ENCODE measurements at regions not wholly inside any gene's neighbourhood (a gene's known extent, or its start where the extent isn't known, plus 50 kb on each side); places are given as distances from the start of the nearest gene placed in this dataset.
"Not testable (repeated sequence)": the region's sequence is repeated elsewhere in the genome, so short reads cannot be mapped to it uniquely, and the experiment has no call there.

DNA sequence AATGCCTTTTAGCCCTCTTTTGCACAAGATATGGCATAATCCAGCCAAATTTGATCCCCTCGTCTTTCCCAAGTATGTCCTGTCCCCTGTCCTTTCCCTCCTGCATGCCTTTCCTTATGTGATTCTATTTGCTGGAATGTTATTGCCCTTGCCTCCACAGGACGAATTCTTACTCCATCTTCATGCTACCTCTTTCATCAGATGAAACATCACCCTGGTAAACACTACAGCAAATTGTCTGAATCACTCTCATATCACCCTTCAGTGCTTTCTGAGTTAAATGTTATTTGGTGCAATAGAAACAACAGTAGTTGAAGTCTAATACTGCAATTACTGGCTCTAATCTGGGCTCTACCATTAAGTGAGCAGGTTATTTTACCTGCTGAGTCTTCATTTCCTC, 52.2 kb upstream of the FAT1 start:
- DNase-seq: no peak

DNA sequence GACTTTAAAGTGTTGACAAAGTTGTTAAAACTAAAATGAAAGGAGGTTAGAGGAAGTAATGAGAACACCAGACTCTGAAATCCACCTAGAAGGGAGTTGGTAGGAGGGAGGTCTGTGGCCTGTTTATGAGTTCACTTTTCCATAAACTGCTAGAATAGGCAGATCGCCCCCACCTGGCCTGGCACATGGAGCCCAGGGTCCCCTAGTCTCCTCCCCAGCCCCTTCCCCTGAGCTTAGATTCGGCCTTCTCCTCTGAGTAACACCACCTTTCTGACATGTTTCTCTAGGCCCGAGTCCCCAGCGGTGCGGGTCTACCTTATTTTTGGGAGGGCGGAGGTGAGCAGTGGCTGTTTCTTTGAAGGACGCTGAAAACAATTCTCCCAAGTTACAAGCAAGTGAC, 54.5 kb upstream of the FAT1 start:
- DNase-seq: no peak

DNA sequence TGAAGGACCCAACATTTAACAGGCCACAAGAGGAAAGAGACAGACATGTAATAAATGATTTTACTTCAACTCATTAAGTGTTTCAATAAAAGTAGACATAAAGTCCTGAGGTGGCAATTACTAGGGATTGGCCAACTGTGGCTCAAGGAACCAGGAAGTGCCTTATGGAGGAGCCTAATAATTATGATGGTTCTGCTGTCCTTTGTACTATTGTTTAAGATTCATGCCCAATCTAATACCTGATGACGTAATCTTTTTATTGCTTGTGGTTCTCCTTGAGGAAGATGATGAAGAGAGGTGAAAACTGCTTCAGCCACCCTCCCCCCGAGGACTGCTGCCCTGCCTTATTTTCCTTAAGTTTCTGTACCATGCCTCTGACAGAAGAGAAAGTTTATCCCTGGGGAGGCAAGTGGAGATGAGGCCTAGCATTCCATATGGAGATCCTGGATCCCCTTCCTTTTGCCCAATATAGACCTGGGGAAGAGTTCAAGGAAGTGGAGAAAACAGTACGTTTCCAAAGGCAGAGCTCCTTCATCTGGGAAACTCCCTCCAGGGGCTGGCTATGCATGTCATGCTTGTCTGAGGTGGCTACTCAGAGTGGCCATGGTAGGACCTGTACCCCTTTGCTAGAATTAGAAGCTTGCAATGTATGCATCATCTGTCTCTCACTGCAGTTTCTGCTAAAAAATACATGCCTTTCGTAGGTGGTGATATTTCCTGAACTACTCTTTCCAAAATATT, 56.8 kb upstream of the FAT1 start:
- DNase-seq: no peak

DNA sequence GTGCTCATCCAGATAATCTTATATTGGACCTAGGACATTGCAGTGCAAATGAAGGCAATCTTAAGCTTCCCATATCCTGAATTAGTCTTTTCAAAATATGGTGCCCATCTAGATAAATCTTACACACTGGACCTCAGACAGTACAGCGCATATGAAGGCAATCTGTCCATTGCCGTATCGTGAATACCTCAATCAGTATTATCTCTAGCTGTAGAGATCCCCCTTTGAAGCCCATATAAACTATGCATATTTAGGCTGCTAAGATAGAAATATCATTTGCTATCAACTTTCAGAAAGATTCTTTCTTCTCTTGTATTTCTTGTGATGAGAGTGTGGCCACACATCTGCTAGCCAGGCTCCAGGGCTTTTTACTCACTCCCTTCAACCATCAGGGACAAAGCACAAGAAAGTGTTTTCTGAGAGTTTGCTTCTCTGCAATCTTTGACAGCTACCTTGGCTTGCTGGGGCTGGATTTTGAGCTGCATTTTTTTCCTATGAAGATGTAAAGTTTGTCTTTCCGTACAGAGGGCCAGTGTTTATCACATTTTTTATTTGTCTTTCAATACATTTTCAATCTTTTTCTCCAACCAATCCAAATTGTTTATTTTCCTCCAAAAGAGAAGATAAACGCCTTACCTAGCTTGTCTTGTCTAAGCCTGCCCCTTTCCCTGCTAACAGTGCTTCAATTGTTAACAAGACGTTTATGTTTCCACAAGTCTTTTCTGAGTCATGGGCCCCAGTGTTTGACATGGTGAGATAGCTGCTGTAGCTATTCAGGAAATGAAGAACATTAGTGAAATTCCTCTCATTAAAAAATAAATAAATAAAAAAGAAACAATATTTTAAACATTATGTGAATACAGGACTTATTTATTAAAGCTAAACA, 57.6 kb upstream of the FAT1 start:
- DNase-seq: peak; percentile 58

DNA sequence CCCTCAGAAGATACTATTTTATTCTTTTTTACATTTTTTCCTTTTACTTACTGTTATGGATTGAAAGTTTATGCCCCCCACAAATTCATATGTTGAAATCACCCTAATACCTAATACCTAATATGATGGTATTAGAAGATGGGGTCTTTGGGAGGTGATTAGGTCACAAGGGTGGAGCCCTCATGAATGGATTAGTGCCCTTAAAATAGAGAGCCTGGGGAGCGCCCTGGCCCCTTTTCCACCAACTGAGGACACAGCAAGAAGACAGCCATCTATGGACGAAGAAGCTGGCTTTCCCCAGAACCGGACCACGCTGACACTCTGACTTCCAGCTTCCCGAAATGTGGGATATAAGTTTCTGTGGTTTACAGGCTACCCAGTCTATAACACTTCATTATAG, 58.6 kb upstream of the FAT1 start:
- no peak for DNase-seq

DNA sequence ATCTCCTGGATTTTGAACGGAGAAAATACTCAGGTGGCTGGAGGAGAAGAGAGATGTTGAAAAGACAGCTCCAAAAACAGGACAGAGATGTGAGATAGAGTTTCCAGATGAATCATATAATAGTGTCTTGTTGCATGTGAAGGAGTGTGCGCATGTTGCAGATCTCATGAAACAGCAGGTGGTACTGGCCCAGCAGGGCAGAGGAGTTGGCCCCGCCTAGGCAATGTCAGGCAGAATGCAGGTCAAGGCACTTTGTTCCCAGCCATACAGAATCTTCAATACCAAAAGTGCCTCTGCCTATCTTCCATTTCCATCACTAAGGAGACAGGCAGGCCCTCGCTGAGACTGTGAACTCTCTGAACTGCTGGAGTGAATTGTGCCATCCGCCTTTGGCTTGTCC, 63.9 kb upstream of the FAT1 start:
- no peak for DNase-seq

DNA sequence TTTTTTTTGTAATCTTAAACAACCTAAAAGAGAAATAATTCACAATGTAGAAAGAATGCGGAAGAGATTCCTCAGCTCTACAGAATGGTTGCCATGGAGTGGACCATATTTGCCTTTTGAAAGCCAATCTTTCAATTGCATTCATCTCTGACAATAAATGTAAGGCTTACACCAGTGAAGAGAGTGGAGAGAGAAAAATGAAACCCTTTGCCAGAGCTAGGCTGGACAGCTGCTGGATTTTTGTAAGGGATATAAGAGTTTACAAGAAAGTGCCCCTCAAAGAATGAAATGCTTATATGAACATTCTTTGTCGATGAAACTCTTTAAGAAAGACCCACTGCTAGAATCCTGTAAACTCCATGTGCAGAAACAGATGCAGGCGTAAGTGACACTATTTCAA, 66.0 kb upstream of the FAT1 start:
- DNase-seq: peak; percentile 53

DNA sequence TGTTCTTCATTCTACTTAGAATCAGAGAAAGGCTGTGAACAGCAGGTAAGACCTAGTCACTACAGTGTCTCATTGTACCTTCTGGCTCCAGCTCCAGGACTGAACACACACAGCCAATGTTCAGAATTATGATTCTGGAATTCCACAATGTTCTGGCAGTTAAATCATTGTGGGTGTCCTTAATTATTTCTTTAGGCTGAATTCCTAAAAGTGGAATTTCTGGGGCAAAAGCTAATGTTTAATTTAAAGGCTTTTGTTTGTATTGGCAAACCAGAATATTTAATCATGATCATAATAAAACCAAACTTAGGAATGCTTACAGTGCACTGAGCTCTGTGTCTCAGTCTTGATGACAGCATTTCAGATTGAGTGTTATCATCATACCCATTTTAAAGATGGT, 67.0 kb upstream of the FAT1 start:
- peak; percentile 56 for DNase-seq

DNA sequence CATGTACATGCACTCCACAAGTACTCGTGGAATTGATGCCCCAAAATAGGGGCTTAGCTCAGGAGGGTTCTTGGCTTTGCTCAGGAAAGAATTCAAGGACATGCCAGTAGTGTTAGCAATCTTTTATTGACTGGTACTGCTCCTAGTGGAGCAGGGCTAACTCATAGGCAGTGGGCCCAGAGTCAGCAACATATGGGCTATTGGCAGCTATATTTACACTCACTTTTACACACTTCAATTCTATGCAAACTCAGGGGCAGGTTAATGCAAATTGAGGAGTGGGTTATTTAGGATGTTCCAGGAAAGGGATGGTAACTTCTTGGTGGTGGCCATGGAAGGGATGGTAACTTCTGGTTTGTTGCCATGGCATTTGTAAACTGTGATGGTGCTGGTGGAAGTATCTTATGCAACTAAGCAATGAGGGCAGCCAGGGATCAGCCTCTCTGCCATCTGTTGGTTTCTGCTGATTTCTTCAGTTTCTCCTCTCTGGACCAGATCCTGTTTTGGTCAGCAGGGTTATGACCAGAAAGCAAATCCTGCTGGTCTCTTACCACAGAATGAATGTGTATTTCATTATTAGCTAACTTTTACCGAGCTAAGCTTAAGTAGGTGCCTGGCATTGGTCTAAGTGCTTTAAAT, 69.2 kb upstream of the FAT1 start:
- no peak for DNase-seq

DNA sequence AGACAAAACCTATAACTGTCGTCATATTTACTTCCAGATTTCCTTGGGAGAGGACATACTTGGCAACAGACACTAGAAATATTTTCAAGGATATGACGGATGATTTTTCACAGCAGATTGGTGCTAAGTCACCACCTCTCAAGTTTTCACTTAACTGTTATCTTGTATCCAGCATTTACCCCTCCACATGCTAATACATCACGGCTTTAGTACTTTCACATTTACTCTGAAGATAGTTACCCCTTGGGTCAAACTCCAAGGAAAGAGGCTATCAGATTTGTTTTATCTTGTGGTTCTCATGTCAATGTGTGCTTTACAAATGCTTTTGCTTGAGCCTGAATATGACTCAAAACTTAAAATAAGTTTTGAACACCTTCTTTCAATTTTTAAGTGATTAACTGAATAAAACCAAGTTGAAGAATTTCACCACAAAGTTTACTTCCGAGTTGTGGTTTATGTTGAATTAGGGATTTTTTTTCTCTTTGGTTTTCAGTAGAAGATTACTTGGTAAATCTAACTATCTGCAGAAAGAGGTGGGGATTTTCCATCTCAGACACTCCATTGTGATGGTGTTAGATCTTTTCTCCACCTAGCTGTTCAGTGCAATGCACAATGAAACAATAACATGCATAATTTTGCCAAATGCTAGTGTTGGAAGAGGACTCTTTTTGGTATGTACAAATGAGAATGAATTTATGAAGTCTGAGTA, 75.4 kb upstream of the FAT1 start:
- peak; percentile 36 for DNase-seq

DNA sequence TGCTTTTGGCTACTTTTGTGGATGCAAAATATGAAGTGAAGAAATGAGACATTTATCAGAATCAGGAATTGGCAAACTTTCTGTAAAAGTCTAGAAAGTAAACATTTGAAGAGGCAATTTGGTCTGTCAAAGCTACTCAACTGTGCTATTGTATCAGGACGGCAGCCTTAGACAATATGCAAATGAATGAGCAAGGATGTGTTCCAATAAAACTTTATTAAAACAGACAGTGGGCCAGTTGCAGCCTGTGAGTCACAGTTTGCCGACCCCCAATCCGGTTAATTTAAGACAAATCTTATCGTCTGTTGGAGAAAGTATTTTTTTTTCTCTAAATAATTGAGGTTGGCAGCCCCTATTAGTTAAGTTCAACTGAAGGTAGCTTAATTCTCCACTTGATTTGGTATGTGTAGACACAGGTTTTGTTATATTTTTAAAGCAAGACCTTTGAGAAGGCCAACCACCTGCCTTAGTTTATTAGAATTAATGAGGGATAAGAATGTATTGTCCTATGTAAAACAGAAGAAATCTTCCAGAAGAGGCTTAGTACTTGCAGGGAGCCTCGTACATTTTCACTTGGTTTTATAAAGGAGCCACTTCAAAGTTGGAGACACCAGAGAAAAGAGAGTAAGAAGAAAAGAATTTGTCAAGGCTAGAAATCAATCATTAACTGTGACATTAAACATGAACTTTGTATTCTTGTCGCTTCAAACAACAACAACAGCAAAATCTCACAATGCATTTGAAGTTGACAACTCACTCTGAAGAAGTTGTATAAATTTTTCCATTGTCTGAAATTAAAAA, 81.6 kb upstream of the FAT1 start:
- DNase-seq: no peak

DNA sequence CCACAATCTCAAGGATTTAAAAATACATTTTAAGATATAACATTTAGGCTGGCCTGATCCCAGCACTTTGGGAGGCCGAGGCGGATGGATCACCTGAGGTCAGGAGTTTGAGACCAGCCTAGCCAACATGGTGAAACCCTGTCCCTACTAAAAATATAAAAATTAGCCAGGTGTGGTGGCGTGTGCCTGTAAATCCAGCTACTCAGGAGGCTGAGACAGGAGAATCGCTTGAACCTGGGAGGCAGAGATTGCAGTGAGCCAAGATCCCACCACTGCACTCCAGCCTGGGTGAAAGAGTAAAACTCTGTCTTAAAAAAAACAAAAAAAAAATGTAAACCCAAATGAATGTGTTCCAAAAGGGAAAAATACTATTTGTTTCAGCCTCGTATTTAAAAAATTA, 82.3 kb upstream of the FAT1 start:
- DNase-seq: not testable (repeated sequence)

DNA sequence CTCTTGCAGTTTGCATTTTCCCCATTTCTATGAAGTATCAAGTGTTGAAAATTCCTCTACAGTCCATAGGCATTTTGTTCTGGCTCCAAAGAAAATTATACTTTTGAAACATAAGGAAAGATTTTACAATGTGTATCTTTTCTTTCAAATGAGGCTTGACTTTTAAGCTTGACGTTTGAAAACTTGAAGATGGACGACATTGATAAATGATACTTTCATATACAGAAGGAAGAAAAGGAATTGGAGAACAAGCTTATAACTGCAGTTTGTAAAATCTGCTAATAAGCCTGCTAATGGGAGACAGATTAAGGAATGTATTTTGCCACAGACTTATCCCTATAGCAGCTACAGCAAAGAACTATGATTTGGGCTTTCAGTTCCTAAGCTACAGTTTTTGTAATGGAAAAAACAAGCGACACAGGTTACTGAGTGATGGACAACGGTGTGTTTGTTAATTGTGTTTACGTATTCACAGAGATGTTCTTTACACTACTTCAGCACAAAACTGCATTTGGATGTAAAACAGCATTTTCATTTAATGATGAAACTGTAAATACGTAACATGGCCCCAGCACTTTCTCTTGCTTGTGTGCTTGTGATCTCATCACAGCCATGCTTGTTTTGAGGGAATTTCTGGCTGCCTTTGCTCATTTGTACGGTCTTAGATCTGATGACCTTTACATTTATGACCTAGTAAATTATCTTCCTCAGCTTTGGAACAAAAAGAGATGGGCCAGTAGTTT, 83.2 kb upstream of the FAT1 start:
- no peak for DNase-seq

DNA sequence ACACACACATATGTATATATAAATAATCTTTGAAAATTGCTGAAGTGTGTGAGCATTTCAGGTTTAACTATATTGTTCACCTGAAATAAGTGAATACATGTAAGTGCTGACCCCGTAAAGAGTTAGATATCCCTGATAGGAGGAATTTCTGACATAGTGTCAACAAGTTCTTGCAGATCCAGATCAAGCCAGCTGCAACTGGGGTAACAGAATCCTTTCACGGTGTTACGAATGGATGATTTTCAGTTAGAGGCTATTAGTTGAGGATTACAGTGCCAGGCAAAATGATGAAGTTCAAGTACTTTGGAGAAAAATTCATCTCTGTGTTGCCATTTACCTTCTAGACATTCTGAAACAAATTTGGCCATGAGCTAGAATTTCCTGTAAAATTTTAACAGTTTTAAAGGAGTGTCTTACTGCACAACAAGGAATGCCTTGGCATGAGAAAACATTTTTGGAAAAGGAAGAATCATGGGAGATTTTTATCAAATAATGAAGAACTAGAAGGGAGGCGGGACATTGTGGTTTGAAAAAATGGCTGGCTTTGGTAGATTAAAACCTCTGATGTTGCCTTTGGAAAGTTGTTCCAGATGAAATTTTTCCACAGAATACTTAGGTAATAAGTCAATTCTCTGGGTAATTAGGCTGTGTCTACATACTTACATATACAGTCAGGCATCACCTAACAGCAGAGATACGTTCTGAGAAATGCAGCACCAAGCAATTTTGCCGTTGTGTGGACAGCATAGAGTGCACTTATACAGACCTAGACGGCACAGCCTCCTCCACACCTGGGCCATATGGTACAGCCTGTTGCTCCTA, 84.4 kb upstream of the FAT1 start:
- peak; percentile 88 for DNase-seq

DNA sequence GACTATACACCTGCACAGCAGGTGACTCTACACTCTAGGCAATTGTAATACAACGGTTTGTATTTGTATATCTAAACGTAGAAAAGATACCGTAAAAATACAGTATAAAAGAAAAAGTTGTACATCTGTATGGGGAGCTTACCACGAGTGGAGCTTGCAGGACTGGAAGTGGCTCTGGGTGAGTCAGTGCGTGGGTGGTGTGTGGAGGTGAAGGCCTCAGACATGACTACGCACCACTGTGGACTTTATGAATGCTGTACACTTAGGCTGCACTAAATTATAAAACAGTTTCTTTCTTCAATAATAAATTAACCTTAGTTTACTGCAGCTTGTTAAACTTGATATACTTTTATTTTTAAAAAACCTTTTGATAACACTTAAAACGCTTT, 85.0 kb upstream of the FAT1 start:
- DNase-seq: peak; percentile 73

DNA sequence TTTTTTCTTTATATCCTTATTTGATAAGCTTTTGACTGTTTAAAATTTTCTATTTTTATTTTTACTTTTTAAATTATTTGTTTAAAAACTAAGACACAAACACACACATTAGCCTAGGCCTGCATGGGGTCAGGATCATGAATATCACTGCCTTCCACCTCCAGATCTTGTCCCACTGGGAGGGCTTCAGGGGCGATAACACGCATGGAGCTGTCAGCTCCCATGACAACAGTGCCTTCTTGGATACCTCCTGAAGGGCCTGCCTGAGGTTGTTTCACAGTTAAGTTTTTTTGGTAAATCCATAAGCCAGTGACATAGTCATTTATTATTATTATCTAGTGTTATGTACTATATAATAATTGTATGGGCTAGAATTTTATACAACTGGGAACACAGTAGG, 85.4 kb upstream of the FAT1 start:
- no peak for DNase-seq

DNA sequence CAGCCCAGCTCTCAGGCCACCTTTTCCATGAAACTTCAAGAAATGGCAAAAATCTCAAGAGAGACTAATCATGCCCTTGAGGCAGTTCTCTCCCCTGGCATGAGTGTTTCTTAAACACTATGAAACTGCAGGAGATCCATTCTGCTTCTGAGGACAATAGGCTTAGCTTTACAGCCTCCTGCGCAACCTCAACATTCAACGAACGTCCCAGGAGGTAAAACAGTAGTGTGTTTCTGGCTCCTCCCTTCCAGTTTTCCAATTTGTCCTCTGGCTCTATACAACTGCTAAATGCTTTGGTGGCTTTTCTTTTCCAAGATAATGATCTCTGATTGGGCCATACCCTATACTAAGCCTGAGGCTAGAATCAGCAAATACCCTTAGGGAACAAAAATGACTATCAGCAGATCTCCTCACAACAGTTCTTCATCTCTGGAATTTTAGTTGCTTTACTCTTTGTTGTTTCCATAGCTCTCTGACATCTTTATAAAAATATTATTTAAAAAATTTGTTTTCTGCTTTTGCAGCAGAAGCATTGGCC, 87.0 kb upstream of the FAT1 start:
- DNase-seq: no peak

DNA sequence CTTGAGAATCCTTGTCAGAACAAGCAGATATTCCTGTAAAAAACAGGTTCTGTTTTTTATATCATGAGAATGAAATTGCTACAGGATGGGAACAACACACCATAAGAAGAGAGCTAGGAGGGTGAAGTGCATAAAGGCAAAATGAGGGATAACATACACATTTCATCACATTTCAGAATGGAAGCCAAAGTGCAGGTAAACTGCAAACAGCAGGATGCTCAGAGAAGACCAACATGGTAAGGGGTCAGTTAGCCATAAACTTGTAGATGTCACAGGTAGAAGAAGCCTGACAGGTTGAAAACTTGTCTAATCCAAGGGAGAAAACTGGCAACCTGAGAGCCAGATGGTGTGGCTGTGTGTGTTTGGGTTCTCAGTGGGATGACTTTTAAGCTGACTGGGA, 88.9 kb upstream of the FAT1 start:
- DNase-seq: no peak

DNA sequence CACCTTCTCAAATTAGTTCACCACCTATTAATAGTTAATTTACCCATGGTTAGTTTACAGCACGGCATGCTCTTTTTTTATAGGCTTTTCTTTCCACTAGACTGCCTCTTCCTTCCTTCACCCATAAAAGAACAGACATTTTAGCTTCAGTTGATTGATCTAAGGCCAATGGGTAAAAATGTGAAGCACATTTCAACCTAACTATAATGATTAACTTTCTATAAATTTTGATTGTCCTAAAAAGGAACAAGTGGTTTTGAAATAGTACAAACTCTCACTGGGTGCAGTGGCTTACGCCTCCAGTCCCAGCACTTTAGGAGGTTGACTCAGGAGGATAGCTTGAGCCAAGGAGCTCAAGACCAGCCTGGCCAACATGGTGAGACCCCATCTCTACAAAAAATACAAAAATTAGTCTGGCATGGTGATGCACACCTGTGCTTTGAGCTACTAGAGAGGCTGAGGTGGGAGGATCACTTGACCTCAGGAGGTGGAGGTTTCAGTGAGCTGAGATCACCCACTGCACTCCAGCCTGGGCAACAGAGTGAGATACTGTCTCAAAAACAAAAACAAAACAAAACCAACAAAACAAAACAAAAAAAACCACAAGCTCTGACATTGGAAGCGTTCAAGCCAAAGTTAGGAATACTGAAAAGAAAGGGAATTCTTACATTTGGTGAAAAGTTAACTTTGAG, 89.9 kb upstream of the FAT1 start:
- no peak for DNase-seq

DNA sequence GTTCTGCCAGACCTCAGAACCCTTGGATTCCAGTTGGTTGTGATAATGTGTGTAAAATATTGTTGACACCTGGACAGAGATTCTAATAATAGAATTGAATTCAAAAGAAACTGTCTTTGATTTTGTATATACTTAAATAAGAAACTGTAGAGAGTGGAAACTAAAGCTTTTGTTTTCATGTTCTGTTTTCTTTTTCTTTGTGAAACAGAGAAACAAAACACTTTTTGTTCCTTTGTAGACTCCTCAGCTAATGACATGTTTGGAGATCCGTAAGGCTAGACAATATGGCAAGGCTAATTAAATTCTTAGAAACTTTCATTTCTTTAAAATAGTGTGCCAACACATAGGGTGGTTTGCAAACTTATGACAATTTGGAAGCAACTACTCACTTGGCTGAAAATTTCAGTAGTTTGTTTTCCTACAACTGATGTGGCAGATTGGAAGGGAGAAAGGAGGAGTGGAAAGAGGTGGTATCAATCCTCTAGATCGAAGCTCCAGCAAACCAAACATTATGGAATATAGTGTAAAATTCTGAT, 90.9 kb upstream of the FAT1 start:
- no peak for DNase-seq

Measured in fibroblast of upper back skin (primary cell).